HG03175 (cell line): ENCODE measurements at regions not wholly inside any gene's neighbourhood (a gene's known extent, or its start where the extent isn't known, plus 50 kb on each side); places are given as distances from the start of the nearest gene placed in this dataset.

Experiments used
- ATAC-seq: cut with Tn5 transposase; IDR thresholded peaks from one replicate; pipeline ENCODE4 v1.9.1; 2021; ENCODE audit warnings: mild to moderate bottlenecking, moderate library complexity; ENCODE audit not compliant: unreplicated experiment

DNA sequence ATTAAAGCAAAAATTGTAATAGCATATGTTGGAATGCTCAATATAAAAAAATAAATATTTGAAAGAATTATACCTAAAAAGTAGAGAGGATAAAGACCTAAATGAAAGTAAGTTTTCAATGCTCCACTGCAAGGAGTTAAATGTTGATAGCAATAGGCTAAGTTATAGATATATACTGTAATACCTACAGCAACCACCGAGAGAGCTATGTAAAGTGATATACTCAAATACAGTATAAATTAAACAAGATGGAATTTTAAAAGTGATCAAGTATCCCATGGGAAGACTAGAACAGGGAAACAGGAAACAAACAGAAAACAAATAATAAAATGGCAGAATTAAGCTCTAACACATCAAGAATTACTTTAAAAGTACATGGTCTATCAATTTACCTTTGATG is 73.9 kb downstream of the CASP3 start:
- ATAC-seq: no peak

GRCh38 chr4:184574861-184575260 is 74.4 kb downstream of the CASP3 start:
- no peak for ATAC-seq

- no peak for ATAC-seq
Observed at GRCh38 chr4:184573701-184574100, 75.5 kb downstream of the CASP3 start.

DNA sequence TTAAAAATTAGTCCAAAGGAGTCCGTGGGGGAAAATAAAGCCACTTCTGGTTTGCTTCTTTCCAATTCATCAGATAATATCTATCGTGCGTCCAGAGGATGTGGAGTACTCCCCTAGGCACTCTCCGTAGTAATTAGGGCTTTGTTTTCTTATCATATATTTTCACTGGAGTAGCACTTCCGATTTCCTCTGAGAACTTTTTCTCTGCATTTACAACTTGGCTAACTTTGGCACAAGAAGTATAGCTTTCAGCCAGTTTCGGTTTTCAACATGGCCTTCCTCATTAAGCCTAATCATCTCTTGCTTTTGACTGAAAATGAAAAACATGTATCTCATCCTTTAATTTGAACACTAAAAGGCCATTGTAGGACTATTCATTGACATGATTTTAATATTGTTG is 80.5 kb downstream of the CASP3 start:
- ATAC-seq: no peak

- ATAC-seq: no peak
Observed at GRCh38 chr4:184563621-184564020, 85.6 kb downstream of the CASP3 start.

- no peak for ATAC-seq
Observed at GRCh38 chr4:184558996-184559395, 84.6 kb upstream of the IRF2 start.

- no peak for ATAC-seq
Observed at GRCh38 chr4:184553891-184554290, 79.5 kb upstream of the IRF2 start.

DNA sequence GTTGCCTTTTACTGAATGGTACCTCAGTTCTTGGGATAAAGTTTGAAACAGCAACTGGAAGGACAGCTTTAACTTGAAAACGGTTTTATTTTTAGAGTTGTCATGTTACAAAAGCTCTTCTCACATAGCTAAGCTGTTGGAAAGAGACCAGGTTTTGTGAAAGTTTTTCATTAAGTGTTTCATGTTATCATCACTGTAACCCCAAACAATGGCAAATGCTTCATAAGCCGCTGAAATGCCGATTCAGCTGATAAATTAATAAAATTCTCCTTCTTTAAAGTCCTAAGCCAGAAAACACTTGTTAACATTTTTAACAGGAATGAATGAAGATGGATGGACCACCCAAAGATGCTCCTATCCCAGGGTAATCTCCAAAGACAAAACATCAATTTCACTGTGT is 76.1 kb upstream of the IRF2 start:
- ATAC-seq: no peak

DNA sequence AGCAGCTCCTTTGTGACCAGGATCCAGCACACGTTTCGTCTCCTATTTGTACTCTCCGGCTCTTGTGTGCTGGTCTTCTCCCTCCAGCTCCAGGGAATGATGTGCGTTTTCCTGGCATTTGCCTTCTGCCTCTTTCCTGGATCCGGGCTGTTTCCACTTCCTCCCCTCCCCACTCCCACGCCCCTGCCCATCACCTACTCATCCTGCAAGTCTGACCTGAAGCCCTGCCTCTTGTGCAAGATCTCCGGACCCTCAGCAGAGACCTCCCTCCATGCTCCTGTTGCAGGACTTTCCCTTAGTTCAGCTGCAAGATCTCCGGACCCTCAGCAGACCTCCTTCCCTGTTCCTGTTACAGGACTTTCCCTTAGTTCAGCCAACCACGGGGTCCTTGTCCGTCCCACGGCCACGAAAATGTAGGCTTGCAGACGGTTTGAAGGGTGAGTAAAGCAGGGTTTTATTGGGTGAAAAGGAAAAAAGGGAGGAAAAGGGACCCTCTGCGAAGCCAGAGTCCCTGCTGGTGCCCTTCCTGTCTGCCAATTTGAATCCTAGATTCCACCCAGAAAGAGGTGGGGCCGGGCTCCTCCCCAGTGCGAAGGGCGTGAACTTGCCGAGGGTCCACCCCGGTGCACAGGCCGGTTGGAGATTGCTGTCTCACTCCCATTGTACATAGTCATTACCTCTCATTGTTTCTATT is 74.4 kb upstream of the IRF2 start:
- no peak for ATAC-seq

DNA sequence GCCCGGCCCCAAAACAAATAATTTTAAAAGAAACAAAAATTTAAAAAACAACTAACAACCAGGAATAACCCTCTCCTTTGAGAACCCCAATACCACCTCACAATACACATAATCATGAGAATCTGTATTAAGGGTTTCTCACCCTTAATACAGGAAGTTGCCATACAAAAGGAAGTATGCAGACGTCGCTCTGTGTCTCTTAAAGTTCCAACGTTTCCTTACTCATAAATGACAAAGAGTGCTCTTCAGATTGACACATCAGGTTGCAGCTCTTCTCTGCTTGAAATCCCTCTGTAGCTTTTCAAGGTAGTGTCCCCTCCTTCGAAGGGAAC is 73.9 kb upstream of the IRF2 start:
- ATAC-seq: no peak

- ATAC-seq: no peak
Observed at GRCh38 chr4:184544788-184545409, 70.5 kb upstream of the IRF2 start.

GRCh38 chr4:184541907-184542306 is 67.6 kb upstream of the IRF2 start:
- ATAC-seq: no peak

DNA sequence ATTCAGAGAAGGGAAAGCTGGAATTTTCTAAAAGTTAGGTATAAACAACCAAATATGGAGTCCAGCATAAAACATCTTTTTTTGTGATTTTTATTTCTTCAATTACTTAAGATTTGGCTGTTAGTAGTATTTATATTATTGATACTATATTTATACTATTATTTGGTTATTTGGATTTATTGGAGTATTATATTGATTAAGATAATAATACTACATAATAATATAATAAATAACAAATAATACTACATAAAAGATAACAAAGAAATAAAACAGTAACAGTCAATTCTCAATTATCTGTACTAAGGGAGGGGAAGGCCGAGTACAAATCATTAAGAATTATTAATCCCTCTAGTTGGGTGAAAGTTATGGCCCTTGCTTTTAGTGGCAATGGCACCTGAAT is 66.0 kb upstream of the IRF2 start:
- no peak for ATAC-seq

GRCh38 chr4:184538023-184538599 is 63.8 kb upstream of the IRF2 start:
- ATAC-seq: peak; percentile 52

GRCh38 chr4:184537269-184538022 is 63.1 kb upstream of the IRF2 start:
- ATAC-seq: peak; percentile 56

DNA sequence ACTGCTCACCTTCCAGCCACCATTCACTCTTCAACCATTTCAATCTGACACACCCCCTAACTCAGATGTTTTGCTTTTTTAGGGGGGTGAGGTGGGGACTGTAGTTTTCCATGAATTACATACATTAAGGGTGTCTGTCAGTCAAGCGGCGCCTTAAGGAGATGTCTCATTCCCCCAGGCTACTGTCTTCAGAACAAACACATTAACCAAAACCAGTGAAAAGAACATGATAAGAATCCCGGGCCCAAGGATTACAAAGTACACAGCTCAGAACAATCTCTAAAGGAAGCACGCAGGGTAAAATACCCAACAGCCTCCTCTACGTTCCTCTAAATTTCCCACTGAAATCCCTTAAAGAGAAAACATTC is 62.5 kb upstream of the IRF2 start:
- no peak for ATAC-seq

GRCh38 chr4:184536065-184536880 is 61.9 kb upstream of the IRF2 start:
- ATAC-seq: no peak

- peak; percentile 60 for ATAC-seq
Observed at GRCh38 chr4:184534511-184535391, 60.4 kb upstream of the IRF2 start.

GRCh38 chr4:184533908-184534307 is 59.6 kb upstream of the IRF2 start:
- no peak for ATAC-seq

- ATAC-seq: no peak
Observed at GRCh38 chr4:184531008-184531407, 56.7 kb upstream of the IRF2 start.
